Ovary (tissue), 3 donors: ENCODE measurements at regions not wholly inside any gene's neighbourhood (a gene's known extent, or its start where the extent isn't known, plus 50 kb on each side); places are given as distances from the start of the nearest gene placed in this dataset.

Source experiments
- CTCF ChIP-seq, 3 donors: fragments of 450-650 bp in 2 of 3; fragments of 200-600 bp in 1 of 3; IDR thresholded peaks; one replicate each; pipeline versions ENCODE4 v1.5.1 to v1.8.0; 2016 to 2022; ENCODE audit warnings: antibody characterized with exemption in 3 of 3, mild to moderate bottlenecking in 1 of 3
- POLR2A ChIP-seq: fragments of 450-650 bp; IDR thresholded peaks from one replicate; pipeline ENCODE4 v1.6.1; 2017; ENCODE audit warnings: antibody characterized with exemption, mild to moderate bottlenecking, moderate library complexity
- donor health status: DM: no; HTN: no; CAD: no.

- TF ChIP-seq POLR2A = no peak
- TF ChIP-seq CTCF (IDR thresholded peaks at IDR 0.05) = no peak
Measured at GRCh38 chr12:32051511-32052211, 55.0 kb upstream of the BICD1 start.
